Colonic mucosa (tissue), 4 donors: ENCODE measurements at regions not wholly inside any gene's neighbourhood (a gene's known extent, or its start where the extent isn't known, plus 50 kb on each side); places are given as distances from the start of the nearest gene placed in this dataset.

Experiments
- DNase-seq: peaks from one replicate; pipeline ENCODE4 v3.0.0-alpha.2; 2020
- H3K27ac ChIP-seq: fragments of 200-600 bp; one replicate; pipeline ENCODE4 v1.8.0; 2021
- H3K27me3 ChIP-seq: fragments of 200-600 bp; one replicate; pipeline ENCODE4 v1.8.0; 2021
- H3K36me3 ChIP-seq: fragments of 200-600 bp; one replicate; pipeline ENCODE4 v1.8.0; 2021
- H3K4me1 ChIP-seq: fragments of 200-600 bp; one replicate; pipeline ENCODE4 v1.8.0; 2021; ENCODE audit warnings: mild to moderate bottlenecking
- H3K4me3 ChIP-seq: fragments of 200-600 bp; one replicate; pipeline ENCODE4 v1.8.0; 2021
- H3K9ac ChIP-seq, 2 donors: one replicate each; pipeline ENCODE4 v1.7.0; 2013; ENCODE audit warnings: control low read depth in 2 of 2, low read depth in 2 of 2, low read length in 2 of 2
- H3K9me3 ChIP-seq: fragments of 200-600 bp; one replicate; pipeline ENCODE4 v1.8.0; 2021
- CTCF ChIP-seq: fragments of 200-600 bp; IDR thresholded peaks from one replicate; pipeline ENCODE4 v1.8.0; 2022; ENCODE audit warnings: antibody characterized with exemption, mild to moderate bottlenecking
- intact Hi-C: fragments of 100-400 bp; cut with DNase I; formaldehyde crosslinking; loops from one replicate; pipeline ENCODE4 v1.14.1; 2022
- donor health status: healthy.
- donor health status: DM: no; HTN: no; CAD: no.
- donor health status: DM: no; HTN: no; CAD: no.

DNA sequence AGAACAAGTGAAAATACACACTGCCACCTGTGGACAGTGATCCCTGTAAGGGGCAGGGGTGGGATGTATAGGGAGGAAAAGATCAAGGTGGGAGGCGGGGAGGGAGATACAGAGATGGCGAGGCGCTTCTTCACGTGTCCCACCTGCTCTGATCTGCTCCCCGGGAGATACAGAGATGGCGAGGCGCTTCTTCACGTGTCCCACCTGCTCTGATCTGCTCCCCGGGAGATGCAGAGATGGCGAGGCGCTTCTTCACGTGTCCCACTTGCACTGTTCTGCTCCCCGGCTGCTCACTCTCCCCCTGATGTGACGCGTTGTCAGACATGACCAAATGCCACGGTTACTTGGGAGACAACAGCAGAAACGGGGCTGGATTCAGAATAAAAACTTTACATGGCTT, 308.3 kb upstream of the SHH start:
- Histone ChIP-seq H3K27me3 (no peaks in the 10 kb centered on the region), H3K9me3 (no peaks in the 10 kb centered on the region), H3K4me3 (no peak overlapping the region), H3K9ac (no peak overlapping the region), H3K4me1 (no peaks in the 10 kb centered on the region), H3K27ac (no peak overlapping the region), H3K36me3 (no peaks in the 10 kb centered on the region)
- intact Hi-C loops: no loop called here
- DNase-seq: no peak
- TF ChIP-seq CTCF: no peak

DNA sequence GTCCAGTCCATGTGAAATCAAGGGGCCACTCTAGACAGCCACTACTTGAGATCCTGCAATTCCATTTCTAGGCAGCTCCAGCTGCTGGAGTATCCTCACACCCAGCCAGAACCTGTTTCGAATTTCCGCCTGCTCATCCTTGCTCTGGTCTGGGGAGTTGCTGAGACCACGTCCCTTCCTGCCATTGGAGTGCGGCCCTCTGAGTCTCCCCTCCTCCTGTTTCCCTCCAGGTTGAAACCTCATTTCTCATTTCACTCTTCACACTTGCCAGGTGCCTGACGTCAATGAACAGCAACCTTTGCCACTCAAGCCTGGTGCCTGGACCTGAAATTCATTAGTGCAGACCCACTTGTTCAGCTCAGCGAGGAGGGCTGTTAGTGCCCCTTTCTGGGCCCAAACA, 307.5 kb upstream of the SHH start:
- no peaks in the 10 kb centered on the region for H3K36me3 ChIP-seq
- H3K4me1 ChIP-seq: no peaks in the 10 kb centered on the region
- intact Hi-C loops: no loop called here
- no peak overlapping the region for H3K27ac ChIP-seq
- no peak for TF ChIP-seq CTCF
- no peaks in the 10 kb centered on the region for H3K27me3 ChIP-seq
- no peak overlapping the region for H3K4me3 ChIP-seq
- no peaks in the 10 kb centered on the region for H3K9me3 ChIP-seq
- no peak overlapping the region for H3K9ac ChIP-seq
- DNase-seq: no peak

- Histone ChIP-seq H3K27me3 (no peaks in the 10 kb centered on the region), H3K9me3 (no peaks in the 10 kb centered on the region), H3K27ac (no peak overlapping the region), H3K9ac (no peak overlapping the region), H3K4me3 (no peak overlapping the region), H3K36me3 (no peaks in the 10 kb centered on the region), H3K4me1 (no peaks in the 10 kb centered on the region)
- no peak for TF ChIP-seq CTCF
- DNase-seq: no peak
- intact Hi-C loops: no loop called here
These were observed 306.0 kb upstream of the SHH start for GRCh38 chr7:156118248-156118645.

- Histone ChIP-seq H3K4me1 (no peaks in the 10 kb centered on the region), H3K27me3 (no peaks in the 10 kb centered on the region), H3K9me3 (no peaks in the 10 kb centered on the region), H3K27ac (no peak overlapping the region), H3K4me3 (no peak overlapping the region), H3K9ac (no peak overlapping the region), H3K36me3 (no peaks in the 10 kb centered on the region)
- TF ChIP-seq CTCF: no peak
- intact Hi-C loops: no loop called here
- DNase-seq: no peak
These were observed 305.4 kb upstream of the SHH start for GRCh38 chr7:156117542-156118247.

GRCh38 chr7:156116514-156117215, 304.4 kb upstream of the SHH start:
- no peaks in the 10 kb centered on the region for H3K4me1 ChIP-seq

More at GRCh38 chr7:156116514-156117215, 304.4 kb upstream of the SHH start:
- no peak for TF ChIP-seq CTCF
- H3K36me3 ChIP-seq: no peaks in the 10 kb centered on the region
- no peaks in the 10 kb centered on the region for H3K9me3 ChIP-seq
- no peak overlapping the region for H3K4me3 ChIP-seq
- no peak overlapping the region for H3K9ac ChIP-seq
- H3K27ac ChIP-seq: no peak overlapping the region
- DNase-seq: no peak
- intact Hi-C loops: no loop called here
- no peaks in the 10 kb centered on the region for H3K27me3 ChIP-seq
